GM12872 (cell line): ENCODE measurements at regions not wholly inside any gene's neighbourhood (a gene's known extent, or its start where the extent isn't known, plus 50 kb on each side); places are given as distances from the start of the nearest gene placed in this dataset.

Experiments
- CTCF ChIP-seq: IDR thresholded peaks from 3 replicates; pipeline ENCODE4 v1.5.1; 2011; ENCODE audit warnings: low read depth, mild to moderate bottlenecking, low read length, moderate library complexity; ENCODE audit not compliant: insufficient read depth

- TF ChIP-seq CTCF = no peak
These were observed 314.4 kb upstream of the NPSR1 start for GRCh38 chr7:34343667-34344066.

- TF ChIP-seq CTCF = no peak
These were observed 304.0 kb upstream of the NPSR1 start for GRCh38 chr7:34354011-34354410.

- no peak for TF ChIP-seq CTCF
These were observed 303.1 kb upstream of the NPSR1 start for GRCh38 chr7:34354899-34355298.

GRCh38 chr7:34357068-34357467 lies 300.9 kb upstream of the NPSR1 start:
- TF ChIP-seq CTCF = no peak

- no peak for TF ChIP-seq CTCF
These were observed 300.1 kb upstream of the NPSR1 start for GRCh38 chr7:34357946-34358345.

GRCh38 chr7:34361663-34362250 lies 296.3 kb upstream of the NPSR1 start:
- TF ChIP-seq CTCF = no peak

- no peak for TF ChIP-seq CTCF
These were observed 295.4 kb upstream of the NPSR1 start for GRCh38 chr7:34362621-34363020.
